ENCODE measurements at regions not wholly inside any gene's neighbourhood (a gene's known extent, or its start where the extent isn't known, plus 50 kb on each side); places are given as distances from the start of the nearest gene placed in this dataset.

DNA sequence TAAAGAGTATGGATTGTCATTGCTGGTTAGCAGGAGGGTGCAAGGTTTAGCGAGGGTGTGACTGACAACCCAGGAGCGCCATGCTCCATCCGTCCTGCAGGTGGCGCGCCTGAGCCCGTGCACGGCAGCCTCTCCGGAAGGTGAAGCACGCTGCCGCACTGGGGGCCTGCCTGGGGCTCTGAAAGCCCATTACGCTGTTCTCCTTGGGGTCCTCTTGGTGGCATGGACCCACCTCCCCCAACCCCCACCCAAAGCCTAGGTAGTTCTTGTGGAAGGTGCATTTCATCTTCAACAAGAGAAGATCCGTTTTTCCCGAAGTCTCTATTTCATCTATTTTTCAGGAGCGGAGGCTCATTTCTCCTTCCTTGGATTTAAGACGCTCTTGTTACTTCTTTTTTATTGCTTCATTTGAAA is 197.4 kb upstream of the KCNG1 start:
- TF ChIP-seq, protein P1, sequence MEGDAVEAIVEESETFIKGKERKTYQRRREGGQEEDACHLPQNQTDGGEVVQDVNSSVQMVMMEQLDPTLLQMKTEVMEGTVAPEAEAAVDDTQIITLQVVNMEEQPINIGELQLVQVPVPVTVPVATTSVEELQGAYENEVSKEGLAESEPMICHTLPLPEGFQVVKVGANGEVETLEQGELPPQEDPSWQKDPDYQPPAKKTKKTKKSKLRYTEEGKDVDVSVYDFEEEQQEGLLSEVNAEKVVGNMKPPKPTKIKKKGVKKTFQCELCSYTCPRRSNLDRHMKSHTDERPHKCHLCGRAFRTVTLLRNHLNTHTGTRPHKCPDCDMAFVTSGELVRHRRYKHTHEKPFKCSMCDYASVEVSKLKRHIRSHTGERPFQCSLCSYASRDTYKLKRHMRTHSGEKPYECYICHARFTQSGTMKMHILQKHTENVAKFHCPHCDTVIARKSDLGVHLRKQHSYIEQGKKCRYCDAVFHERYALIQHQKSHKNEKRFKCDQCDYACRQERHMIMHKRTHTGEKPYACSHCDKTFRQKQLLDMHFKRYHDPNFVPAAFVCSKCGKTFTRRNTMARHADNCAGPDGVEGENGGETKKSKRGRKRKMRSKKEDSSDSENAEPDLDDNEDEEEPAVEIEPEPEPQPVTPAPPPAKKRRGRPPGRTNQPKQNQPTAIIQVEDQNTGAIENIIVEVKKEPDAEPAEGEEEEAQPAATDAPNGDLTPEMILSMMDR (conservative IDR thresholded peaks at IDR 0.05): peak; percentile 94
- TF ChIP-seq ZFX (IDR thresholded peaks at IDR 0.05): no peak

Data from C4-2B (cell line).